GM23338 (cell line): ENCODE measurements at regions not wholly inside any gene's neighbourhood (a gene's known extent, or its start where the extent isn't known, plus 50 kb on each side); places are given as distances from the start of the nearest gene placed in this dataset.

Experiments
- ATAC-seq: fragments of 200-7000 bp; cut with Tn5 transposase; 3 replicates; pipeline ENCODE4 v1.9.1; 2020
- DNase-seq: peaks from one replicate; pipeline ENCODE4 v3.0.0-alpha.2; 2015; ENCODE audit warnings: low spot score
- H2AFZ ChIP-seq: fragments of 200-600 bp; sonication (generic); 2 replicates; pipeline ENCODE4 v1.8.0; 2016; ENCODE audit warnings: antibody characterized with exemption, mild to moderate bottlenecking, moderate library complexity
- H3F3A ChIP-seq: fragments of 200-600 bp; sonication (generic); replicated peaks from 2 replicates; pipeline ENCODE4 v1.8.0; 2017; ENCODE audit warnings: antibody characterized with exemption, mixed run types, low read depth
- H3K27ac ChIP-seq: fragments of 200-600 bp; sonication (generic); 2 replicates; pipeline ENCODE4 v1.6.1; 2016; ENCODE audit warnings: low read depth
- H3K27me3 ChIP-seq: fragments of 200-600 bp; sonication (generic); 2 replicates; pipeline ENCODE4 v1.8.0; 2016; ENCODE audit warnings: mild to moderate bottlenecking, mixed run types, moderate library complexity; ENCODE audit not compliant: insufficient read depth
- H3K36me3 ChIP-seq: fragments of 200-600 bp; sonication (generic); 2 replicates; pipeline ENCODE4 v1.8.0; 2016; ENCODE audit warnings: mild to moderate bottlenecking; ENCODE audit not compliant: insufficient read depth
- H3K4me1 ChIP-seq: fragments of 200-600 bp; sonication (generic); 2 replicates; pipeline ENCODE4 v1.8.0; 2016; ENCODE audit warnings: mild to moderate bottlenecking, moderate library complexity; ENCODE audit not compliant: insufficient read depth
- H3K4me2 ChIP-seq: fragments of 200-600 bp; sonication (generic); 2 replicates; pipeline ENCODE4 v1.7.1; 2017; ENCODE audit warnings: mixed run types
- H3K4me3 ChIP-seq: fragments of 200-600 bp; sonication (generic); 2 replicates; pipeline ENCODE4 v1.6.1; 2016; ENCODE audit warnings: mixed run types
- H3K79me2 ChIP-seq: fragments of 200-600 bp; sonication (generic); replicated peaks from 2 replicates; pipeline ENCODE4 v1.8.0; 2017; ENCODE audit warnings: mild to moderate bottlenecking; ENCODE audit not compliant: insufficient read depth
- H3K9me2 ChIP-seq: fragments of 200-600 bp; sonication (generic); 2 replicates; pipeline ENCODE4 v1.8.0; 2017; ENCODE audit not compliant: insufficient read depth
- H4K20me1 ChIP-seq: fragments of 200-600 bp; sonication (generic); replicated peaks from 2 replicates; pipeline ENCODE4 v1.8.0; 2017; ENCODE audit warnings: mild to moderate bottlenecking; ENCODE audit not compliant: insufficient read depth
- H3K27ac Mint-ChIP-seq: 2 replicates; pipeline ENCODE4 v1.8.0; 2020; ENCODE audit warnings: inconsistent platforms, mild to moderate bottlenecking, moderate library complexity, mixed read lengths
- H3K27me3 Mint-ChIP-seq: 3 replicates; pipeline ENCODE4 v1.8.0; 2022; ENCODE audit warnings: low read depth, mild to moderate bottlenecking, moderate library complexity, mixed read lengths, inconsistent platforms; ENCODE audit not compliant: insufficient read depth, poor library complexity
- H3K36me3 Mint-ChIP-seq: 3 replicates; pipeline ENCODE4 v1.8.0; 2021; ENCODE audit warnings: low read depth, mild to moderate bottlenecking, inconsistent platforms, moderate library complexity, mixed read lengths
- H3K4me1 Mint-ChIP-seq: 3 replicates; pipeline ENCODE4 v1.8.0; 2020; ENCODE audit warnings: mild to moderate bottlenecking, inconsistent platforms, mixed read lengths
- H3K4me3 Mint-ChIP-seq: 3 replicates; pipeline ENCODE4 v1.8.0; 2021; ENCODE audit warnings: moderate library complexity, mild to moderate bottlenecking, inconsistent platforms, mixed read lengths
- H3K9me3 Mint-ChIP-seq: 3 replicates; pipeline ENCODE4 v1.8.0; 2020; ENCODE audit warnings: moderate library complexity, mild to moderate bottlenecking, inconsistent platforms, mixed read lengths
- CREB1 ChIP-seq: fragments of 250-450 bp; sonication (Bioruptor Pico); IDR thresholded peaks from 2 replicates; pipeline ENCODE4 v1.5.0; 2020; ENCODE audit warnings: low read depth, mild to moderate bottlenecking, moderate library complexity
- EZH2 ChIP-seq: fragments of 200-600 bp; sonication (generic); IDR thresholded peaks from one replicate; pipeline ENCODE4 v1.8.0; 2017; ENCODE audit warnings: antibody characterized with exemption, mild to moderate bottlenecking, low read depth; ENCODE audit not compliant: unreplicated experiment
- EZH2phosphoT487 ChIP-seq: fragments of 200-600 bp; sonication (generic); IDR thresholded peaks from one replicate; pipeline ENCODE4 v1.8.1; 2018; ENCODE audit warnings: antibody characterized with exemption; ENCODE audit not compliant: unreplicated experiment
- JUNB ChIP-seq: IDR thresholded peaks from one replicate; pipeline ENCODE4 v1.6.1; 2016; ENCODE audit warnings: antibody characterized with exemption; ENCODE audit not compliant: unreplicated experiment
- NANOG ChIP-seq: IDR thresholded peaks from 2 replicates; pipeline ENCODE4 v1.6.1; 2016; ENCODE audit warnings: antibody characterized with exemption, borderline replicate concordance
- POLR2AphosphoS5 ChIP-seq: IDR thresholded peaks from 2 replicates; pipeline ENCODE4 v1.6.1; 2016; ENCODE audit warnings: antibody characterized with exemption, low read depth
- STAT1 ChIP-seq: IDR thresholded peaks from one replicate; pipeline ENCODE4 v1.6.1; 2016; ENCODE audit warnings: antibody characterized with exemption; ENCODE audit not compliant: unreplicated experiment
- ZNF114 ChIP-seq: fragments of 250-450 bp; sonication (Bioruptor Pico); IDR thresholded peaks from 2 replicates; pipeline ENCODE4 v1.5.0; 2020; ENCODE audit warnings: mild to moderate bottlenecking, moderate library complexity
- ZNF331 ChIP-seq: fragments of 250-450 bp; sonication (Bioruptor Pico); IDR thresholded peaks from 2 replicates; pipeline ENCODE4 v1.5.0; 2020; ENCODE audit warnings: low read depth, mild to moderate bottlenecking, moderate library complexity
- TF ChIP-seq, protein P1 (sequence below): IDR thresholded peaks from one replicate; pipeline ENCODE4 v1.6.1; 2018; ENCODE audit warnings: antibody characterized with exemption; ENCODE audit not compliant: unreplicated experiment
- TF ChIP-seq, protein P2 (sequence below), 2 experiments: fragments of 200-600 bp in 1 of 2; sonication (generic) in 1 of 2; conservative IDR thresholded peaks; 2 replicates each; pipeline versions ENCODE4 v1.5.1 to v1.6.1; 2016 to 2017; ENCODE audit warnings: antibody characterized with exemption in 2 of 2, low read depth in 2 of 2, mild to moderate bottlenecking in 2 of 2, moderate library complexity in 1 of 2
- TF ChIP-seq, protein P3 (sequence below): IDR thresholded peaks from 2 replicates; pipeline ENCODE4 v1.6.1; 2016; ENCODE audit warnings: antibody characterized with exemption
- TF ChIP-seq, protein P4 (sequence below): fragments of 250-450 bp; sonication (Bioruptor Pico); IDR thresholded peaks from 2 replicates; pipeline ENCODE4 v1.5.0; 2020; ENCODE audit warnings: mild to moderate bottlenecking, moderate library complexity

DNA sequence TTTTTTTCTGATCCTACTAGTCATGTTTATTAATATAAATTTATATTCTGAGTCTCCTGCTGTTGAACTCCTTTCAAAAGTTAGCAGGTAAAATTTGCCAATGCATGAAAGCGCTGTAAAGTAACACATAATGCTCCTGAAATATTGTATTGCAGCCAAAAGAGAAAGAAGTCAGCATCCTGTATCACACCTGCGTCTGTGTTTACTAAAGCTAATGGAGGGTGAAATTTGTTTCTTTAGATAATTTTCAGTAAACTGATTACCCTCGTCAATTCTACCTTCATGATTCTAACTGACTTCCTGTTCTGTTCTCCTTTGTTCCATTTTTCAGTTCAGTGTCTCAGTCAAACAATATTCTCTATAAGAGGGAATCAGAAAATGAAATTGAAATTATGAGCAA, 415.4 kb downstream of the CDH9 start:
- Histone ChIP-seq H3K79me2 (no peaks in the 10 kb centered on the region), H3K36me3 (no peaks in the 10 kb centered on the region), H3K4me3 (no peak overlapping the region), H3K27me3 (no peaks in the 10 kb centered on the region), H3K27ac (no peak overlapping the region), H2AFZ (no peak overlapping the region), H3K4me2 (no peak overlapping the region), H3K9me2 (no peaks in the 10 kb centered on the region), H4K20me1 (no peaks in the 10 kb centered on the region), H3K4me1 (no peaks in the 10 kb centered on the region), H3F3A (no peaks in the 10 kb centered on the region)
- H3K4me1 Mint-ChIP-seq: no peaks in the 10 kb centered on the region
- no peaks in the 10 kb centered on the region for H3K36me3 Mint-ChIP-seq
- DNase-seq (no peak), ATAC-seq (no peak)
- no peaks in the 10 kb centered on the region for H3K27me3 Mint-ChIP-seq
- no peak overlapping the region for H3K4me3 Mint-ChIP-seq
- no peaks in the 10 kb centered on the region for H3K9me3 Mint-ChIP-seq
- TF ChIP-seq, protein P1, sequence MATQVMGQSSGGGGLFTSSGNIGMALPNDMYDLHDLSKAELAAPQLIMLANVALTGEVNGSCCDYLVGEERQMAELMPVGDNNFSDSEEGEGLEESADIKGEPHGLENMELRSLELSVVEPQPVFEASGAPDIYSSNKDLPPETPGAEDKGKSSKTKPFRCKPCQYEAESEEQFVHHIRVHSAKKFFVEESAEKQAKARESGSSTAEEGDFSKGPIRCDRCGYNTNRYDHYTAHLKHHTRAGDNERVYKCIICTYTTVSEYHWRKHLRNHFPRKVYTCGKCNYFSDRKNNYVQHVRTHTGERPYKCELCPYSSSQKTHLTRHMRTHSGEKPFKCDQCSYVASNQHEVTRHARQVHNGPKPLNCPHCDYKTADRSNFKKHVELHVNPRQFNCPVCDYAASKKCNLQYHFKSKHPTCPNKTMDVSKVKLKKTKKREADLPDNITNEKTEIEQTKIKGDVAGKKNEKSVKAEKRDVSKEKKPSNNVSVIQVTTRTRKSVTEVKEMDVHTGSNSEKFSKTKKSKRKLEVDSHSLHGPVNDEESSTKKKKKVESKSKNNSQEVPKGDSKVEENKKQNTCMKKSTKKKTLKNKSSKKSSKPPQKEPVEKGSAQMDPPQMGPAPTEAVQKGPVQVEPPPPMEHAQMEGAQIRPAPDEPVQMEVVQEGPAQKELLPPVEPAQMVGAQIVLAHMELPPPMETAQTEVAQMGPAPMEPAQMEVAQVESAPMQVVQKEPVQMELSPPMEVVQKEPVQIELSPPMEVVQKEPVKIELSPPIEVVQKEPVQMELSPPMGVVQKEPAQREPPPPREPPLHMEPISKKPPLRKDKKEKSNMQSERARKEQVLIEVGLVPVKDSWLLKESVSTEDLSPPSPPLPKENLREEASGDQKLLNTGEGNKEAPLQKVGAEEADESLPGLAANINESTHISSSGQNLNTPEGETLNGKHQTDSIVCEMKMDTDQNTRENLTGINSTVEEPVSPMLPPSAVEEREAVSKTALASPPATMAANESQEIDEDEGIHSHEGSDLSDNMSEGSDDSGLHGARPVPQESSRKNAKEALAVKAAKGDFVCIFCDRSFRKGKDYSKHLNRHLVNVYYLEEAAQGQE: no peak
- TF ChIP-seq POLR2AphosphoS5: no peak
- TF ChIP-seq STAT1: no peak
- TF ChIP-seq, protein P2, sequence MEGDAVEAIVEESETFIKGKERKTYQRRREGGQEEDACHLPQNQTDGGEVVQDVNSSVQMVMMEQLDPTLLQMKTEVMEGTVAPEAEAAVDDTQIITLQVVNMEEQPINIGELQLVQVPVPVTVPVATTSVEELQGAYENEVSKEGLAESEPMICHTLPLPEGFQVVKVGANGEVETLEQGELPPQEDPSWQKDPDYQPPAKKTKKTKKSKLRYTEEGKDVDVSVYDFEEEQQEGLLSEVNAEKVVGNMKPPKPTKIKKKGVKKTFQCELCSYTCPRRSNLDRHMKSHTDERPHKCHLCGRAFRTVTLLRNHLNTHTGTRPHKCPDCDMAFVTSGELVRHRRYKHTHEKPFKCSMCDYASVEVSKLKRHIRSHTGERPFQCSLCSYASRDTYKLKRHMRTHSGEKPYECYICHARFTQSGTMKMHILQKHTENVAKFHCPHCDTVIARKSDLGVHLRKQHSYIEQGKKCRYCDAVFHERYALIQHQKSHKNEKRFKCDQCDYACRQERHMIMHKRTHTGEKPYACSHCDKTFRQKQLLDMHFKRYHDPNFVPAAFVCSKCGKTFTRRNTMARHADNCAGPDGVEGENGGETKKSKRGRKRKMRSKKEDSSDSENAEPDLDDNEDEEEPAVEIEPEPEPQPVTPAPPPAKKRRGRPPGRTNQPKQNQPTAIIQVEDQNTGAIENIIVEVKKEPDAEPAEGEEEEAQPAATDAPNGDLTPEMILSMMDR (conservative IDR thresholded peaks at IDR 0.05; ENCODE audit: low read depth in 2 of 2): no peak
- TF ChIP-seq JUNB: no peak
- TF ChIP-seq EZH2phosphoT487: no peak
- TF ChIP-seq, protein P3, sequence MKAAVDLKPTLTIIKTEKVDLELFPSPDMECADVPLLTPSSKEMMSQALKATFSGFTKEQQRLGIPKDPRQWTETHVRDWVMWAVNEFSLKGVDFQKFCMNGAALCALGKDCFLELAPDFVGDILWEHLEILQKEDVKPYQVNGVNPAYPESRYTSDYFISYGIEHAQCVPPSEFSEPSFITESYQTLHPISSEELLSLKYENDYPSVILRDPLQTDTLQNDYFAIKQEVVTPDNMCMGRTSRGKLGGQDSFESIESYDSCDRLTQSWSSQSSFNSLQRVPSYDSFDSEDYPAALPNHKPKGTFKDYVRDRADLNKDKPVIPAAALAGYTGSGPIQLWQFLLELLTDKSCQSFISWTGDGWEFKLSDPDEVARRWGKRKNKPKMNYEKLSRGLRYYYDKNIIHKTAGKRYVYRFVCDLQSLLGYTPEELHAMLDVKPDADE: no peak
- no peak for TF ChIP-seq EZH2
- TF ChIP-seq NANOG: no peak
- TF ChIP-seq, protein P4, sequence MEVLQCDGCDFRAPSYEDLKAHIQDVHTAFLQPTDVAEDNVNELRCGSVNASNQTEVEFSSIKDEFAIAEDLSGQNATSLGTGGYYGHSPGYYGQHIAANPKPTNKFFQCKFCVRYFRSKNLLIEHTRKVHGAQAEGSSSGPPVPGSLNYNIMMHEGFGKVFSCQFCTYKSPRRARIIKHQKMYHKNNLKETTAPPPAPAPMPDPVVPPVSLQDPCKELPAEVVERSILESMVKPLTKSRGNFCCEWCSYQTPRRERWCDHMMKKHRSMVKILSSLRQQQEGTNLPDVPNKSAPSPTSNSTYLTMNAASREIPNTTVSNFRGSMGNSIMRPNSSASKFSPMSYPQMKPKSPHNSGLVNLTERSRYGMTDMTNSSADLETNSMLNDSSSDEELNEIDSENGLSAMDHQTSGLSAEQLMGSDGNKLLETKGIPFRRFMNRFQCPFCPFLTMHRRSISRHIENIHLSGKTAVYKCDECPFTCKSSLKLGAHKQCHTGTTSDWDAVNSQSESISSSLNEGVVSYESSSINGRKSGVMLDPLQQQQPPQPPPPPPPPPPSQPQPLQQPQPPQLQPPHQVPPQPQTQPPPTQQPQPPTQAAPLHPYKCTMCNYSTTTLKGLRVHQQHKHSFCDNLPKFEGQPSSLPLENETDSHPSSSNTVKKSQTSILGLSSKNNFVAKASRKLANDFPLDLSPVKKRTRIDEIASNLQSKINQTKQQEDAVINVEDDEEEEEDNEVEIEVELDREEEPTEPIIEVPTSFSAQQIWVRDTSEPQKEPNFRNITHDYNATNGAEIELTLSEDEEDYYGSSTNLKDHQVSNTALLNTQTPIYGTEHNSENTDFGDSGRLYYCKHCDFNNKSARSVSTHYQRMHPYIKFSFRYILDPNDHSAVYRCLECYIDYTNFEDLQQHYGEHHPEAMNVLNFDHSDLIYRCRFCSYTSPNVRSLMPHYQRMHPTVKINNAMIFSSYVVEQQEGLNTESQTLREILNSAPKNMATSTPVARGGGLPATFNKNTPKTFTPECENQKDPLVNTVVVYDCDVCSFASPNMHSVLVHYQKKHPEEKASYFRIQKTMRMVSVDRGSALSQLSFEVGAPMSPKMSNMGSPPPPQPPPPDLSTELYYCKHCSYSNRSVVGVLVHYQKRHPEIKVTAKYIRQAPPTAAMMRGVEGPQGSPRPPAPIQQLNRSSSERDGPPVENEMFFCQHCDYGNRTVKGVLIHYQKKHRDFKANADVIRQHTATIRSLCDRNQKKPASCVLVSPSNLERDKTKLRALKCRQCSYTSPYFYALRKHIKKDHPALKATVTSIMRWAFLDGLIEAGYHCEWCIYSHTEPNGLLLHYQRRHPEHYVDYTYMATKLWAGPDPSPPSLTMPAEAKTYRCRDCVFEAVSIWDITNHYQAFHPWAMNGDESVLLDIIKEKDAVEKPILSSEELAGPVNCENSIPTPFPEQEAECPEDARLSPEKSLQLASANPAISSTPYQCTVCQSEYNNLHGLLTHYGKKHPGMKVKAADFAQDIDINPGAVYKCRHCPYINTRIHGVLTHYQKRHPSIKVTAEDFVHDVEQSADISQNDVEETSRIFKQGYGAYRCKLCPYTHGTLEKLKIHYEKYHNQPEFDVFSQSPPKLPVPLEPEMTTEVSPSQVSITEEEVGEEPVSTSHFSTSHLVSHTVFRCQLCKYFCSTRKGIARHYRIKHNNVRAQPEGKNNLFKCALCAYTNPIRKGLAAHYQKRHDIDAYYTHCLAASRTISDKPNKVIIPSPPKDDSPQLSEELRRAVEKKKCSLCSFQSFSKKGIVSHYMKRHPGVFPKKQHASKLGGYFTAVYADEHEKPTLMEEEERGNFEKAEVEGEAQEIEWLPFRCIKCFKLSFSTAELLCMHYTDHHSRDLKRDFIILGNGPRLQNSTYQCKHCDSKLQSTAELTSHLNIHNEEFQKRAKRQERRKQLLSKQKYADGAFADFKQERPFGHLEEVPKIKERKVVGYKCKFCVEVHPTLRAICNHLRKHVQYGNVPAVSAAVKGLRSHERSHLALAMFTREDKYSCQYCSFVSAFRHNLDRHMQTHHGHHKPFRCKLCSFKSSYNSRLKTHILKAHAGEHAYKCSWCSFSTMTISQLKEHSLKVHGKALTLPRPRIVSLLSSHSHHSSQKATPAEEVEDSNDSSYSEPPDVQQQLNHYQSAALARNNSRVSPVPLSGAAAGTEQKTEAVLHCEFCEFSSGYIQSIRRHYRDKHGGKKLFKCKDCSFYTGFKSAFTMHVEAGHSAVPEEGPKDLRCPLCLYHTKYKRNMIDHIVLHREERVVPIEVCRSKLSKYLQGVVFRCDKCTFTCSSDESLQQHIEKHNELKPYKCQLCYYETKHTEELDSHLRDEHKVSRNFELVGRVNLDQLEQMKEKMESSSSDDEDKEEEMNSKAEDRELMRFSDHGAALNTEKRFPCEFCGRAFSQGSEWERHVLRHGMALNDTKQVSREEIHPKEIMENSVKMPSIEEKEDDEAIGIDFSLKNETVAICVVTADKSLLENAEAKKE (CRISPR knock-in tag): no peak
- TF ChIP-seq ZNF114: no peak
- no peak for TF ChIP-seq ZNF331 (CRISPR knock-in tag)
- TF ChIP-seq CREB1: no peak
- no peak overlapping the region for H3K27ac Mint-ChIP-seq
